Psoas muscle (tissue), 7 donors: ENCODE measurements at regions not wholly inside any gene's neighbourhood (a gene's known extent, or its start where the extent isn't known, plus 50 kb on each side); places are given as distances from the start of the nearest gene placed in this dataset.

Experiments
- ATAC-seq, 4 donors: fragments of 200-7000 bp; cut with Tn5 transposase; one replicate each; pipeline ENCODE4 v1.9.1; 2020; ENCODE audit warnings: moderate library complexity in 3 of 4, mild to moderate bottlenecking in 2 of 4
- DNase-seq, 2 donors: peaks; one replicate each; pipeline ENCODE4 v3.0.0-alpha.2; 2020
- H3K27ac ChIP-seq: fragments of 200-600 bp; one replicate; pipeline ENCODE4 v1.8.0; 2022
- H3K27me3 ChIP-seq, 3 donors: fragments of 200-600 bp in 1 of 3; one replicate each; pipeline versions ENCODE4 v1.6.1 to v1.8.0; 2013 to 2022; ENCODE audit warnings: low read length in 2 of 3, mild to moderate bottlenecking in 2 of 3, moderate library complexity in 1 of 3; ENCODE audit not compliant: insufficient read depth in 3 of 3
- H3K36me3 ChIP-seq, 2 donors: fragments of 200-600 bp in 1 of 2; one replicate each; pipeline versions ENCODE4 v1.6.1 to v1.8.0; 2013 to 2022; ENCODE audit warnings: low read depth in 1 of 2, mild to moderate bottlenecking in 1 of 2, moderate library complexity in 1 of 2; ENCODE audit not compliant: insufficient read depth in 1 of 2
- H3K4me1 ChIP-seq: fragments of 200-600 bp; one replicate; pipeline ENCODE4 v1.8.0; 2022
- H3K4me3 ChIP-seq: fragments of 200-600 bp; one replicate; pipeline ENCODE4 v1.8.0; 2022; ENCODE audit warnings: mild to moderate bottlenecking
- H3K9me3 ChIP-seq: fragments of 200-600 bp; one replicate; pipeline ENCODE4 v1.8.0; 2022
- WGBS, 3 donors: extraction: QIAGEN DNeasy Blood & Tissue Kit; methylation state at CpG; one replicate each; pipeline versions ENCODE4 v1.1.6 to v1.1.7; 2013; 5-methylcytosine and 5-hydroxymethylcytosine counted together
- intact Hi-C, 2 donors: fragments of 100-400 bp; cut with DNase I; formaldehyde crosslinking; loops; one replicate each; pipeline versions ENCODE4 v1.11.0 to v1.14.2; 2022
- TF ChIP-seq, protein P1 (sequence below): fragments of 200-600 bp; IDR thresholded peaks from one replicate; pipeline ENCODE4 v1.8.0; 2022; ENCODE audit warnings: antibody characterized with exemption
- donor health status: healthy with polysubstance abuse.
- donor health status: DM: no; HTN: no; CAD: no; lungs with moderate emphysema.
- donor health status: Bipolar disorder and iron deficiency.
- donor health status: healthy.
- donor health status: DM: yes; HTN: yes; CAD: no.
- donor health status: DM: no; HTN: no; CAD: no.
- donor health status: DM: yes; HTN: yes; CAD: no.

- no peak overlapping the region for H3K4me3 ChIP-seq
- no peaks in the 10 kb centered on the region for H3K4me1 ChIP-seq
- peak; percentile 58 to 67 (median 64) for ATAC-seq
- no peak for DNase-seq
- no peaks in the 10 kb centered on the region for H3K27me3 ChIP-seq
- intact Hi-C loops, result loop anchor here (5.0 to 10.0 kb wide), 4 partner anchors 642 to 1072 kb away; partner anchors contain the start of gene SOX9 (in 1 of the 2)
- H3K36me3 ChIP-seq, result no peaks in the 10 kb centered on the region
- no peak overlapping the region for H3K27ac ChIP-seq
- no peaks in the 10 kb centered on the region for H3K9me3 ChIP-seq
- TF ChIP-seq, protein P1, sequence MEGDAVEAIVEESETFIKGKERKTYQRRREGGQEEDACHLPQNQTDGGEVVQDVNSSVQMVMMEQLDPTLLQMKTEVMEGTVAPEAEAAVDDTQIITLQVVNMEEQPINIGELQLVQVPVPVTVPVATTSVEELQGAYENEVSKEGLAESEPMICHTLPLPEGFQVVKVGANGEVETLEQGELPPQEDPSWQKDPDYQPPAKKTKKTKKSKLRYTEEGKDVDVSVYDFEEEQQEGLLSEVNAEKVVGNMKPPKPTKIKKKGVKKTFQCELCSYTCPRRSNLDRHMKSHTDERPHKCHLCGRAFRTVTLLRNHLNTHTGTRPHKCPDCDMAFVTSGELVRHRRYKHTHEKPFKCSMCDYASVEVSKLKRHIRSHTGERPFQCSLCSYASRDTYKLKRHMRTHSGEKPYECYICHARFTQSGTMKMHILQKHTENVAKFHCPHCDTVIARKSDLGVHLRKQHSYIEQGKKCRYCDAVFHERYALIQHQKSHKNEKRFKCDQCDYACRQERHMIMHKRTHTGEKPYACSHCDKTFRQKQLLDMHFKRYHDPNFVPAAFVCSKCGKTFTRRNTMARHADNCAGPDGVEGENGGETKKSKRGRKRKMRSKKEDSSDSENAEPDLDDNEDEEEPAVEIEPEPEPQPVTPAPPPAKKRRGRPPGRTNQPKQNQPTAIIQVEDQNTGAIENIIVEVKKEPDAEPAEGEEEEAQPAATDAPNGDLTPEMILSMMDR, result peak; percentile 57
- 29 to 31% (median 30%) methylated on average over 7 of the region's 7 CpGs for WGBS, 3 donors
Measured at GRCh38 chr17:71472809-71473789, 647.7 kb upstream of the SOX9 start.

- WGBS, 3 donors, result 67 to 81% (median 73%) methylated on average over 2 of the region's 2 CpGs
- intact Hi-C loops, result loop anchor here in 1 of 2 donors (10.0 kb wide), 2 partner anchors 637 to 1067 kb away; no protein-coding TSS in a partner anchor
- Histone ChIP-seq H3K4me1 (no peaks in the 10 kb centered on the region), H3K27me3 (no peaks in the 10 kb centered on the region), H3K9me3 (no peaks in the 10 kb centered on the region), H3K27ac (no peak overlapping the region), H3K4me3 (no peak overlapping the region), H3K36me3 (no peaks in the 10 kb centered on the region)
- ATAC-seq, result no peak
- TF ChIP-seq, protein P1, result no peak
- DNase-seq, result no peak
Measured at GRCh38 chr17:71477356-71477755, 643.5 kb upstream of the SOX9 start.

DNA sequence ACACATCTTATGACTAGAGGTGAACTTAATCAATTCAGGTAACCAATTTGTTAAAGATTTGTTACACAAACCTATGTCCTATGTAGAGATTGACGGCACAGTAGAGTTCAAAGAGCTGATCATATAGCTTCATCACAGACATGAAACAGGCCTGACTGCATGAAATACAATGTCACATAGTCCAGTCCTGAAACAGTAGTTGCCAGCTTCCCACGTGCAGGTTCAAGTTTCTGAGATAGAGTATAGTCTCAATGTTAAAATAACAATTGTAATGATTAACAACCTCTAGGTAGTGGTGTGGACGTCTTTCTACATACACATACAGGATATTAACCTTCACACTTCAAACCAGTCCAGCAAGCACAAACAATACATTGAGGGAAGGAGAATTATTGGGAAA, 640.7 kb upstream of the SOX9 start:
- Histone ChIP-seq H3K36me3 (no peaks in the 10 kb centered on the region), H3K27me3 (no peaks in the 10 kb centered on the region)

GRCh38 chr17:71482625-71483024, 638.2 kb upstream of the SOX9 start:
- Histone ChIP-seq H3K36me3 (no peaks in the 10 kb centered on the region), H3K27me3 (no peaks in the 10 kb centered on the region), H3K4me3 (no peak overlapping the region), H3K27ac (no peak overlapping the region), H3K9me3 (no peaks in the 10 kb centered on the region), H3K4me1 (no peaks in the 10 kb centered on the region)
- intact Hi-C loops, result no loop called here
- 3 to 16% (median 8%) methylated on average over 1 of the region's 1 CpG for WGBS, 3 donors
- DNase-seq (no peak), ATAC-seq (no peak)
- TF ChIP-seq, protein P1, result no peak

More for the DNA sequence above, 640.7 kb upstream of the SOX9 start:
- TF ChIP-seq, protein P1, result no peak
- ATAC-seq (no peak), DNase-seq (no peak)
- Histone ChIP-seq H3K9me3 (no peaks in the 10 kb centered on the region), H3K27ac (no peak overlapping the region), H3K4me3 (no peak overlapping the region), H3K4me1 (no peaks in the 10 kb centered on the region)
- 51 to 59% (median 58%) methylated on average over 3 of the region's 3 CpGs for WGBS, 3 donors
- intact Hi-C loops, result no loop called here
